ENCODE measurements at regions not wholly inside any gene's neighbourhood (a gene's known extent, or its start where the extent isn't known, plus 50 kb on each side); places are given as distances from the start of the nearest gene placed in this dataset.

DNA sequence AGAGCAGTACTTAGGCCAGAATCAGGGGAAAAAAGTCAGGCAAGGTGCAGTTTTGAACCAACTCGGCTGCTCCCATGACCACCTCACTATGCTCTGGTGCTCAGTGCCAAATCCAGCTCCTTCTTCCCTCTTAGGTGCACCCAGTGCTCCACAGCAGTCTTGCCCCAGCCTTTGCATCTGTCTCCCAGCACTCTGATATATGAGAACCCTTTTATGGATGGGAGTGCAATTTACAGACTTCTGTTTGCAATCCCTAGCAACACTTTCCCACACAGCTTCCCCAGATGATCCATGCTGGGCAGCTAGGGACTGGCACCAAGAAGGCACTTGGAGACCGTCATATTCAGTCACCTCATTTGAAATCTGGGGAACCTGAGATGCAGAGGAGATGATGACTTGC is 267.9 kb upstream of the CCL2 start:
- TF ChIP-seq POLR2A (IDR thresholded peaks at IDR 0.05): no peak
- TF ChIP-seq, protein P1, sequence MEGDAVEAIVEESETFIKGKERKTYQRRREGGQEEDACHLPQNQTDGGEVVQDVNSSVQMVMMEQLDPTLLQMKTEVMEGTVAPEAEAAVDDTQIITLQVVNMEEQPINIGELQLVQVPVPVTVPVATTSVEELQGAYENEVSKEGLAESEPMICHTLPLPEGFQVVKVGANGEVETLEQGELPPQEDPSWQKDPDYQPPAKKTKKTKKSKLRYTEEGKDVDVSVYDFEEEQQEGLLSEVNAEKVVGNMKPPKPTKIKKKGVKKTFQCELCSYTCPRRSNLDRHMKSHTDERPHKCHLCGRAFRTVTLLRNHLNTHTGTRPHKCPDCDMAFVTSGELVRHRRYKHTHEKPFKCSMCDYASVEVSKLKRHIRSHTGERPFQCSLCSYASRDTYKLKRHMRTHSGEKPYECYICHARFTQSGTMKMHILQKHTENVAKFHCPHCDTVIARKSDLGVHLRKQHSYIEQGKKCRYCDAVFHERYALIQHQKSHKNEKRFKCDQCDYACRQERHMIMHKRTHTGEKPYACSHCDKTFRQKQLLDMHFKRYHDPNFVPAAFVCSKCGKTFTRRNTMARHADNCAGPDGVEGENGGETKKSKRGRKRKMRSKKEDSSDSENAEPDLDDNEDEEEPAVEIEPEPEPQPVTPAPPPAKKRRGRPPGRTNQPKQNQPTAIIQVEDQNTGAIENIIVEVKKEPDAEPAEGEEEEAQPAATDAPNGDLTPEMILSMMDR (IDR thresholded peaks at IDR 0.05): no peak

Measured in esophagus squamous epithelium (tissue), 4 donors.